Keratinocyte (primary cell): ENCODE measurements at regions not wholly inside any gene's neighbourhood (a gene's known extent, or its start where the extent isn't known, plus 50 kb on each side); places are given as distances from the start of the nearest gene placed in this dataset.

Experiments
- CTCF ChIP-seq, 3 experiments: IDR thresholded peaks in 1 of 3; conservative IDR thresholded peaks in 1 of 3; optimal IDR thresholded peaks in 1 of 3; 2 replicates in 2 of 3; 3 replicates in 1 of 3; pipeline versions ENCODE3 to v1.5.1; 2011; ENCODE audit warnings: low read length in 3 of 3, mild to moderate bottlenecking in 3 of 3, moderate library complexity in 2 of 3, control low read depth in 1 of 3, inconsistent platforms in 1 of 3; ENCODE audit not compliant: insufficient read depth in 2 of 3; ENCODE audit errors: extremely low read depth in 1 of 3
- EZH2 ChIP-seq: IDR thresholded peaks from one replicate; pipeline ENCODE4 v1.6.1; 2012; ENCODE audit warnings: inconsistent platforms, mild to moderate bottlenecking, low read length, moderate library complexity

- no peak for TF ChIP-seq EZH2
- no peak for TF ChIP-seq CTCF (optimal IDR thresholded peaks at IDR 0.05 in 1 of 3, IDR thresholded peaks at IDR 0.05 in 1 of 3, conservative IDR thresholded peaks at IDR 0.05 in 1 of 3; ENCODE audit: extremely low read depth in 1 of 3, insufficient read depth in 2 of 3, low read length in 3 of 3)
Observed at GRCh38 chr5:34556509-34556782, 99.7 kb upstream of the RAI14 start.
